GM23248 (cell line): ENCODE measurements at regions not wholly inside any gene's neighbourhood (a gene's known extent, or its start where the extent isn't known, plus 50 kb on each side); places are given as distances from the start of the nearest gene placed in this dataset.

Experiments
- DNase-seq: peaks from one replicate; pipeline ENCODE4 v3.0.0-alpha.2; 2015
- H2AFZ ChIP-seq: fragments of 200-600 bp; sonication (generic); 2 replicates; pipeline ENCODE4 v1.6.1; 2016; ENCODE audit warnings: antibody characterized with exemption
- H3F3A ChIP-seq: fragments of 200-600 bp; sonication (generic); 2 replicates; pipeline ENCODE4 v1.6.1; 2016; ENCODE audit warnings: mild to moderate bottlenecking, antibody characterized with exemption, mixed run types; ENCODE audit not compliant: insufficient read depth
- H3K27ac ChIP-seq: fragments of 200-600 bp; sonication (generic); 2 replicates; pipeline ENCODE4 v1.5.1; 2016; ENCODE audit warnings: mild to moderate bottlenecking
- H3K27me3 ChIP-seq: fragments of 200-600 bp; sonication (generic); replicated peaks from 2 replicates; pipeline ENCODE4 v1.6.1; 2016; ENCODE audit warnings: mild to moderate bottlenecking; ENCODE audit not compliant: insufficient read depth
- H3K36me3 ChIP-seq: fragments of 200-600 bp; sonication (generic); 2 replicates; pipeline ENCODE4 v1.6.1; 2016; ENCODE audit warnings: low read depth, mild to moderate bottlenecking
- H3K4me1 ChIP-seq: fragments of 200-600 bp; sonication (generic); 2 replicates; pipeline ENCODE4 v1.6.1; 2016; ENCODE audit warnings: mild to moderate bottlenecking; ENCODE audit not compliant: insufficient read depth
- H3K4me2 ChIP-seq: fragments of 200-600 bp; sonication (generic); one replicate; pipeline ENCODE4 v1.6.1; 2016; ENCODE audit warnings: mild to moderate bottlenecking; ENCODE audit not compliant: unreplicated experiment
- H3K4me3 ChIP-seq: fragments of 200-600 bp; sonication (generic); 2 replicates; pipeline ENCODE4 v1.5.1; 2016; ENCODE audit warnings: mild to moderate bottlenecking
- H3K79me2 ChIP-seq: fragments of 200-600 bp; sonication (generic); 2 replicates; pipeline ENCODE4 v1.6.1; 2016; ENCODE audit warnings: mild to moderate bottlenecking; ENCODE audit not compliant: insufficient read depth
- H3K9ac ChIP-seq: fragments of 200-600 bp; sonication (generic); 2 replicates; pipeline ENCODE4 v1.6.1; 2016; ENCODE audit warnings: mild to moderate bottlenecking
- H3K9me2 ChIP-seq: fragments of 200-600 bp; sonication (generic); 2 replicates; pipeline ENCODE4 v1.6.1; 2016; ENCODE audit warnings: mixed run types, mild to moderate bottlenecking, moderate library complexity; ENCODE audit not compliant: insufficient read depth
- H3K9me3 ChIP-seq: fragments of 200-600 bp; sonication (generic); one replicate; pipeline ENCODE4 v1.6.1; 2017; ENCODE audit warnings: low read depth
- H4K20me1 ChIP-seq: fragments of 200-600 bp; sonication (generic); 2 replicates; pipeline ENCODE4 v1.6.0; 2016; ENCODE audit not compliant: insufficient read depth
- EZH2 ChIP-seq: fragments of 200-600 bp; sonication (generic); IDR thresholded peaks from 2 replicates; pipeline ENCODE4 v1.6.1; 2018; ENCODE audit warnings: antibody characterized with exemption, mild to moderate bottlenecking; ENCODE audit not compliant: insufficient read depth, poor library complexity, severe bottlenecking
- EZH2phosphoT487 ChIP-seq: fragments of 200-600 bp; sonication (generic); IDR thresholded peaks from 2 replicates; pipeline ENCODE4 v1.6.1; 2018; ENCODE audit warnings: antibody characterized with exemption, moderate library complexity, mild to moderate bottlenecking, low read depth; ENCODE audit not compliant: insufficient read depth
- WGBS, 2 experiments: methylation state at CpG; one replicate each; pipeline ENCODE4 v1.1.6; 2015 to 2017; ENCODE audit warnings: low lambda C conversion rate in 2 of 2, low coverage in 1 of 2; ENCODE audit errors: missing lambda C conversion rate in 2 of 2; 5-methylcytosine and 5-hydroxymethylcytosine counted together
- in situ Hi-C: fragments of 300-500 bp; cut with MboI; formaldehyde crosslinking; loops from 2 replicates; pipeline ENCODE4 v1.15.0; 2020

DNA sequence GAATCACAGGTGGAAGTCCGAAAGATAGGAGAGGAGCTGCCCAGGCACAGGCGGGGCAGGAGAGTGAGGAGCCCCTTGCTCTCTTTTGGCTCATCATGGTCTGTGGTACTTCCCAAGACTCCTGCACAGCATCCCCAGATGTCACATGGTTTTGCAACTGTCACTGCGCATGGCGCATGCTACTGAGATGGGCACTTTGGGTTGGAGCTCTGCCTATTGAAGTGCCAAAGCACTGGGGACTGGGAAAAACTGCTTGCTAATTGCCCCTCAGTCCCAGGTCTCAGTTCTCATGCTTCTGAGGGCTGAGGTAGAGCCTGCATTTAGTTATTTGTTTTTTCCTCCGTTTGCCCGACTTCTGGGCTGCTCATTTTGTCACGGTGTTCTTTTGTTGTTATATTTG is 156.8 kb upstream of the CDH13 start:
- Histone ChIP-seq H3K27me3 (peaks cover 14% of the 10 kb centered on the region; the same call in 1 of the 2 replicates), H3K36me3 (no peaks in the 10 kb centered on the region), H2AFZ (no peak overlapping the region), H3K27ac (no peak overlapping the region), H3K4me2 (no peak overlapping the region), H3F3A (no peaks in the 10 kb centered on the region), H4K20me1 (no peaks in the 10 kb centered on the region), H3K4me1 (no peaks in the 10 kb centered on the region), H3K9me3 (no peaks in the 10 kb centered on the region), H3K79me2 (no peaks in the 10 kb centered on the region), H3K9me2 (no peaks in the 10 kb centered on the region), H3K9ac (no peak overlapping the region), H3K4me3 (no peak overlapping the region)
- 42 to 43% methylated on average over 7 of the region's 7 CpGs for WGBS, 2 experiments
- in situ Hi-C loops = no loop called here
- no peak for TF ChIP-seq EZH2
- no peak for TF ChIP-seq EZH2phosphoT487
- DNase-seq = no peak

DNA sequence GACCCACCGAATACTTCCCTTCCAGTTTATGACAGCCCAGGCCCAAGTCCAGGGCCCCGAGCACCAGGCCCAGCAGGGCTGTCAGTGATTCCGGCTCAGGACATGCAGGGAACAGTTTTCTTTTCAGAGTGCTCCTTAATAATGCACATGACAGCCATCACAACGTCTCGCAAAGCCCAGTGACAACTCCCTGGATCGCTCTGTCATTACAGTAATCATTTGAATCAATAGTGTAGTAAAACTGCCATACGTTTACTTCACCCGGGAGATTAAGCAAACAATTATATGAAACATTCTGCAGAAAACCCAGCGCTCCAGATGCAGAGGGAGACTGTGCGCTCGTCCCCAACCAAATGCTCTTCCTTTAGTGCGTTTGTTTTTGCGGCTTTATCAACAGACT is 162.6 kb upstream of the CDH13 start:
- Histone ChIP-seq H3K4me3 (no peak overlapping the region), H3F3A (no peaks in the 10 kb centered on the region), H3K27me3 (peaks cover 5% of the 10 kb centered on the region; the same call in 1 of the 2 replicates), H3K79me2 (no peaks in the 10 kb centered on the region), H3K9me3 (no peaks in the 10 kb centered on the region), H3K9me2 (no peaks in the 10 kb centered on the region), H3K27ac (no peak overlapping the region), H3K4me2 (no peak overlapping the region), H3K36me3 (no peaks in the 10 kb centered on the region), H3K4me1 (no peaks in the 10 kb centered on the region), H2AFZ (no peak overlapping the region), H4K20me1 (no peaks in the 10 kb centered on the region), H3K9ac (no peak overlapping the region)
- DNase-seq = no peak
- TF ChIP-seq EZH2 = no peak
- in situ Hi-C loops = no loop called here
- WGBS, 2 experiments = 41 to 44% methylated on average over 13 of the region's 13 CpGs

- H3K79me2 ChIP-seq = no peaks in the 10 kb centered on the region
- no peaks in the 10 kb centered on the region for H3K9me2 ChIP-seq
- H3K4me2 ChIP-seq = no peak overlapping the region
- no peak overlapping the region for H3K27ac ChIP-seq
- H3K4me3 ChIP-seq = no peak overlapping the region
- TF ChIP-seq EZH2 (no peak), EZH2phosphoT487 (no peak)
- DNase-seq = no peak
- no peaks in the 10 kb centered on the region for H4K20me1 ChIP-seq
- in situ Hi-C loops = no loop called here
- no peaks in the 10 kb centered on the region for H3F3A ChIP-seq
- no peaks in the 10 kb centered on the region for H3K36me3 ChIP-seq
- WGBS, 2 experiments = 41 to 45% methylated on average over 3 of the region's 3 CpGs
- no peak overlapping the region for H2AFZ ChIP-seq
- H3K4me1 ChIP-seq = no peaks in the 10 kb centered on the region
- H3K9me3 ChIP-seq = no peaks in the 10 kb centered on the region
- peaks cover 13% of the 10 kb centered on the region for H3K27me3 ChIP-seq
- H3K9ac ChIP-seq = no peak overlapping the region
Observed at GRCh38 chr16:82460766-82461165, 166.0 kb upstream of the CDH13 start.

- H3K9me2 ChIP-seq = no peaks in the 10 kb centered on the region
- no peaks in the 10 kb centered on the region for H3K4me1 ChIP-seq
- in situ Hi-C loops = no loop called here
- no peak for TF ChIP-seq EZH2
- no peak for TF ChIP-seq EZH2phosphoT487
- peaks cover 17% of the 10 kb centered on the region for H3K27me3 ChIP-seq
- H3K9me3 ChIP-seq = no peaks in the 10 kb centered on the region
- H2AFZ ChIP-seq = no peak overlapping the region
- WGBS, 2 experiments = 40 to 41% methylated on average over 11 of the region's 11 CpGs
- no peaks in the 10 kb centered on the region for H3F3A ChIP-seq
- DNase-seq = no peak
- H4K20me1 ChIP-seq = no peaks in the 10 kb centered on the region
- no peak overlapping the region for H3K4me3 ChIP-seq
- no peaks in the 10 kb centered on the region for H3K79me2 ChIP-seq
- H3K9ac ChIP-seq = no peak overlapping the region
- H3K27ac ChIP-seq = no peak overlapping the region
- no peak overlapping the region for H3K4me2 ChIP-seq
- H3K36me3 ChIP-seq = no peaks in the 10 kb centered on the region
Observed at GRCh38 chr16:82459580-82460256, 167.1 kb upstream of the CDH13 start.

- no peak for TF ChIP-seq EZH2phosphoT487
- no peak for TF ChIP-seq EZH2
- H3K27ac ChIP-seq = no peak overlapping the region
- peaks cover 34% of the 10 kb centered on the region for H3K27me3 ChIP-seq
- H3K36me3 ChIP-seq = no peaks in the 10 kb centered on the region
- H3K4me3 ChIP-seq = no peak overlapping the region
- no peak overlapping the region for H3K4me2 ChIP-seq
- peak; percentile 78 for DNase-seq
- H3K9ac ChIP-seq = no peak overlapping the region
- no peaks in the 10 kb centered on the region for H4K20me1 ChIP-seq
- in situ Hi-C loops = no loop called here
- no peaks in the 10 kb centered on the region for H3F3A ChIP-seq
- no peaks in the 10 kb centered on the region for H3K79me2 ChIP-seq
- no peak overlapping the region for H2AFZ ChIP-seq
- 1 to 4% methylated on average over 4 of the region's 4 CpGs for WGBS, 2 experiments
- no peaks in the 10 kb centered on the region for H3K9me3 ChIP-seq
- H3K4me1 ChIP-seq = no peaks in the 10 kb centered on the region
- H3K9me2 ChIP-seq = no peaks in the 10 kb centered on the region
Observed at GRCh38 chr16:82456683-82457082, 170.1 kb upstream of the CDH13 start.
